MM.1S (cell line): ENCODE measurements at regions not wholly inside any gene's neighbourhood (a gene's known extent, or its start where the extent isn't known, plus 50 kb on each side); places are given as distances from the start of the nearest gene placed in this dataset.

Experiments used
- EZH2phosphoT487 ChIP-seq: fragments of 300-600 bp; sonication (generic); IDR thresholded peaks from 2 replicates; pipeline ENCODE4 v1.6.1; 2018; ENCODE audit warnings: antibody characterized with exemption, low read length
- TF ChIP-seq, protein P1 (sequence below): fragments of 300-600 bp; sonication (generic); IDR thresholded peaks from 2 replicates; pipeline ENCODE4 v1.5.1; 2016; ENCODE audit warnings: antibody characterized with exemption, low read length, mixed read lengths

DNA sequence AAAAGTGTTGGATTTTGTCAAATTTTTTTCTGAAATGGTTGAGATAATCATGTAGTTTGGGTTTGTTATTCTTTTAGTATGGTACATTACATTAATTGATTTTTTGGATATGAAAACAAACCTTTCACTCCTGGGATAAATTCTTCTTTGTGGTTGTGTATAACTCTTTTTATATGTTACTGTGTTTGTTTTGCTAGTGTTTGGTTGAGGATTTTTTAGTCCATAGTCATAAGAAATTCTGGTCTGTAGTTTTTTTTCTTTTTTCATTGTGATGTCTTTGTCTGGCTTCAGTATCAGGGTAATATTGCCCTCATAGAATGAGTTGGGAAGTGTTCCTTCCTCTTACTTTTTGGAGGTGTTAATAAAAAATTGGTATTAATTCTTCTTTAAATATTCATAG, 122.2 kb upstream of the ATXN1 start:
- TF ChIP-seq, protein P1, sequence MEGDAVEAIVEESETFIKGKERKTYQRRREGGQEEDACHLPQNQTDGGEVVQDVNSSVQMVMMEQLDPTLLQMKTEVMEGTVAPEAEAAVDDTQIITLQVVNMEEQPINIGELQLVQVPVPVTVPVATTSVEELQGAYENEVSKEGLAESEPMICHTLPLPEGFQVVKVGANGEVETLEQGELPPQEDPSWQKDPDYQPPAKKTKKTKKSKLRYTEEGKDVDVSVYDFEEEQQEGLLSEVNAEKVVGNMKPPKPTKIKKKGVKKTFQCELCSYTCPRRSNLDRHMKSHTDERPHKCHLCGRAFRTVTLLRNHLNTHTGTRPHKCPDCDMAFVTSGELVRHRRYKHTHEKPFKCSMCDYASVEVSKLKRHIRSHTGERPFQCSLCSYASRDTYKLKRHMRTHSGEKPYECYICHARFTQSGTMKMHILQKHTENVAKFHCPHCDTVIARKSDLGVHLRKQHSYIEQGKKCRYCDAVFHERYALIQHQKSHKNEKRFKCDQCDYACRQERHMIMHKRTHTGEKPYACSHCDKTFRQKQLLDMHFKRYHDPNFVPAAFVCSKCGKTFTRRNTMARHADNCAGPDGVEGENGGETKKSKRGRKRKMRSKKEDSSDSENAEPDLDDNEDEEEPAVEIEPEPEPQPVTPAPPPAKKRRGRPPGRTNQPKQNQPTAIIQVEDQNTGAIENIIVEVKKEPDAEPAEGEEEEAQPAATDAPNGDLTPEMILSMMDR, result no peak
- TF ChIP-seq EZH2phosphoT487, result no peak
